GM12865 (cell line): ENCODE measurements at regions not wholly inside any gene's neighbourhood (a gene's known extent, or its start where the extent isn't known, plus 50 kb on each side); places are given as distances from the start of the nearest gene placed in this dataset.

Experiments
- DNase-seq: peaks from one replicate; pipeline ENCODE4 v3.0.0; 2010; ENCODE audit warnings: low read depth
- H3K4me3 ChIP-seq: 2 replicates; pipeline ENCODE4 v1.5.1; 2011; ENCODE audit warnings: mild to moderate bottlenecking, low read depth, low read length, control low read depth
- TF ChIP-seq, protein P1 (sequence below): IDR thresholded peaks from 2 replicates; pipeline ENCODE4 v1.5.1; 2011; ENCODE audit warnings: low read length, control low read depth, low read depth, inconsistent platforms; ENCODE audit not compliant: insufficient read depth; ENCODE audit errors: missing control alignments

DNA sequence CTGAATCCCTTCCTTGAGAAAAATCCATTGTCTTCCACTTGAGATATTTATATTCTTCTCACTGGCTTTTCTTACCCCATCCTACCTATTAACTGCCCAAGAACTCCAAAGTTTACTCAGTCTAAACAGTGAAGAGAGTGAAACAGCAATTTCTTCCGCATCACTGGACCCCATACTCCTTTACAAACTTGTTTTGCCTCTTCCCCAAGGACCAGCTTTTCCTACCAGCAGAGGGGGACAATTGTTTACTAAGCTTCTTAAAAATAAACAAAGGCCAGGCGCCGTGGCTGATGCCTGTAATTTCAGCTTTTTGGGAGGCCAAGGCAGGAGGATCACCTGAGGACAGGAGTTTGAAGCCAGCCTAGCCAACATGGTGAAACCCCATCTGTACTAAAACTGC lies 52.0 kb downstream of the LRATD1 start:
- DNase-seq: no peak
- no peak overlapping the region for H3K4me3 ChIP-seq
- TF ChIP-seq, protein P1, sequence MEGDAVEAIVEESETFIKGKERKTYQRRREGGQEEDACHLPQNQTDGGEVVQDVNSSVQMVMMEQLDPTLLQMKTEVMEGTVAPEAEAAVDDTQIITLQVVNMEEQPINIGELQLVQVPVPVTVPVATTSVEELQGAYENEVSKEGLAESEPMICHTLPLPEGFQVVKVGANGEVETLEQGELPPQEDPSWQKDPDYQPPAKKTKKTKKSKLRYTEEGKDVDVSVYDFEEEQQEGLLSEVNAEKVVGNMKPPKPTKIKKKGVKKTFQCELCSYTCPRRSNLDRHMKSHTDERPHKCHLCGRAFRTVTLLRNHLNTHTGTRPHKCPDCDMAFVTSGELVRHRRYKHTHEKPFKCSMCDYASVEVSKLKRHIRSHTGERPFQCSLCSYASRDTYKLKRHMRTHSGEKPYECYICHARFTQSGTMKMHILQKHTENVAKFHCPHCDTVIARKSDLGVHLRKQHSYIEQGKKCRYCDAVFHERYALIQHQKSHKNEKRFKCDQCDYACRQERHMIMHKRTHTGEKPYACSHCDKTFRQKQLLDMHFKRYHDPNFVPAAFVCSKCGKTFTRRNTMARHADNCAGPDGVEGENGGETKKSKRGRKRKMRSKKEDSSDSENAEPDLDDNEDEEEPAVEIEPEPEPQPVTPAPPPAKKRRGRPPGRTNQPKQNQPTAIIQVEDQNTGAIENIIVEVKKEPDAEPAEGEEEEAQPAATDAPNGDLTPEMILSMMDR: no peak

DNA sequence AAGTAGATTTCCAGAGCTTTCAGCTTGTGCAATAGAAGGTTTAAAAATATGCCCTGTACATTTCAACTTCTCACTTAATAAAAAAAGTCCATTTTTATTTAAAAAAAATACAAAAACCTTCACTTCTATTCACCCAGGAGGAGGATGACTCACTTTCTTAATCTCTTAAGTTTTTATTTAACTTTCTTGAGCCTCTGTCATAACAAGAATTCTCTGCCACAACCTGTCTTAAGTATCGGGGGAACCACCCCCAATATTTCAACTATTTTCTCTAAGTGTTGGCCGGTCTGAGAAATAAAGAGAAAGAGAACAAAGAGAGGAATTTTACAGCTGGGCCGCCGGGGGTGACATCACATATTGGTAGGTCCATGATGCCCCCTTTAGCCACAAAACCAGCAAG lies 58.4 kb downstream of the LRATD1 start:
- H3K4me3 ChIP-seq: no peak overlapping the region
- TF ChIP-seq, protein P1: no peak
- no peak for DNase-seq

DNA sequence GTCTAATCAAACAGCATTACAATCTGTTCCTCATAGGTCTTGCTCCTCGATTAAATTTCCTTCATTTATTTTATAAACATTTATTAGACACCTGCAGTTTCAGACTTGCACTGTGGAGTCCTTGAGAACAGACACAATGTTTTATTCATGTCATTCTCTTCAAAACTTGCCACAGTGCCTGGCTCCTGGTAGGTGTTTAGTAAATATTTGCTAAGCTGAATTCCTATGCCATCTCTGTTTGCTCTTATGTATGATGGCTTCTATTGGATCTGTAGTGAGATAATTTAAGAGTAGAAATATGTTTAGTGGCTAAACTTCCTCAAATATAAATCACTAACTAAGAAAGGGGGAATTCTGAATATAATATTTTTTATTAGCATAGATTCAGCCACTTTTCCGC lies 61.4 kb downstream of the LRATD1 start:
- TF ChIP-seq, protein P1: no peak
- DNase-seq: no peak
- H3K4me3 ChIP-seq: no peak overlapping the region

DNA sequence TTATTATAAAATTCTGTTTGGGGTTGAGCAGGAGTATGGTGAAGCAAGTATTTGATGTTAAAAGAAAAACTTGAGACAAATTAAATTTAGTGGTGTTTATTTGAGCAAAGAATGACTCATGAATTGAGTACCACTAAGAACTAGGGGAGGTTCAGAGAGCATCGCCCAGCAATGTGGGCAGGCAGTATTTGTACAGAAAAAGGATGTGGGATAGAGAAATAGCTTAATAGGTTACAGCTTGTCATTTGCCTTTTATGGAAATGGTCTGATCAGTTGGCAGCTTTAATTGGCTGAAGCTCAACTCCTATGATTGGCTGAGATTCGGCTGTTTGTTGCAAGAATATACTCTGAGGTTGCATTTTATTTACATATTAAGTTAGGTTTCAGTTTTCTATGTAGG lies 68.2 kb downstream of the LRATD1 start:
- no peak overlapping the region for H3K4me3 ChIP-seq
- TF ChIP-seq, protein P1: no peak
- no peak for DNase-seq

DNA sequence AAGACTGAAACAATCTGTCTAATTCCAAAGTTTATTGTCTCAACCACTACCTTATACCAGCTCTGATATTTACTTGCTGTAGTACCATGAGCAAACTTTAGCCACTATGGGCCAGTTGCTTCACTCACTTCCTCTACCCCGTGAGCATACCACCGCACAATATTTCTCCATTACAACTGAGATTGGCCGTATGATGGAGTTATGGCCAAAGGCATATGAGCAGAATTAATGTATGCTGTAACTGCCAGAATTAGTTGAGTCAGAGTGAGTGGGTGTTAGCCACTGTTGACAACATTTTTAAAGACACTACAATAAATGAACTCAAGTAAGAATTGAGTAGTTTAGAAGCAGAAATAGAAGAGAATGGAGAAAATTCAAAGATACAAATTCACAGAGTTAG lies 69.7 kb downstream of the LRATD1 start:
- no peak for DNase-seq
- no peak overlapping the region for H3K4me3 ChIP-seq
- TF ChIP-seq, protein P1: no peak

DNA sequence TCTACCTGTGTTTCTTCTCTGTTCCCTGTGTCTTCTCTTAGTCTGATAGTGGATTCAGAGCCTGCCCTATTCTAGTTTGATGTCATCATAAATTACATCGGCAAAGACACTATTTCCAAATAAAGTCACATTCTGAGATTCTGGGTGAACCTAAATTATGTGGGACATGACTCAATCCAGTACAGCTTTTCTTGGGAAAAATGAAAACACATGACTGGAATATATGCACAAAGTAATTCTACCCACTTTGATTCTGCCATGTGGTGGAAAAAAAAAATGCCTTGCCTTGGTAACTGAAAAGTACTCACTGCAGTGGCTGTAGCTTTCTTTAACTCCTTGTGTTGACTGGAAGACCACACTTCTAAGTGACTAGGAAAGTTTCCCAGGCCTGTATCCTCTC lies 73.7 kb downstream of the LRATD1 start:
- no peak overlapping the region for H3K4me3 ChIP-seq
- no peak for DNase-seq
- TF ChIP-seq, protein P1: no peak

DNA sequence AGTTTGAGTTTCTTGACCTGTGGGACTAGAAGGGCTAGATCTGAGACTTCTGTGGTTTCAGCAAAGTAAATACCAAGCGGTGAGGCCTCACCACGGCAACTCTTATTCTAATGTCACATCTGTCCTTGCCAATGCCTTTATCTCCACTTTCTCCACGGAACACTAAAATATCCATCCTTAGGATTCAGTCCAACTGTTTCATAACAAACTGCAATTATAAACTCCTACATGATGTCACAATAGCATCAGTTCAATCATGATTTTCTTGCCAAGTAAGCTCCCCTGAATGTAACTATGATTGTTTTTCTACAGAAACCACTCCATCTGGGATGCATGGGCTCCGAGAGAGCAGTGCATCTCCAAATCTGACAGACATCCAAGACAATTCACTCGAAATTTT lies 79.6 kb downstream of the LRATD1 start:
- TF ChIP-seq, protein P1: no peak
- no peak overlapping the region for H3K4me3 ChIP-seq
- DNase-seq: no peak
